ENCODE measurements at regions not wholly inside any gene's neighbourhood (a gene's known extent, or its start where the extent isn't known, plus 50 kb on each side); places are given as distances from the start of the nearest gene placed in this dataset.
A peak's percentile ranks its signal among the peaks of the same experiment; 100 is the strongest.

GRCh38 chr3:178195824-178196223, 340.4 kb upstream of the KCNMB2 start:
- Histone ChIP-seq H3K79me2 (ENCODE audit: low read length) (no peaks in the 10 kb centered on the region), H3K27me3 (ENCODE audit: low read length) (no peaks in the 10 kb centered on the region), H3F3A (ENCODE audit: low read length, unreplicated experiment) (no peaks in the 10 kb centered on the region), H3K4me2 (ENCODE audit: low read length) (no peak overlapping the region), H3K27ac (ENCODE audit: low read length) (no peak overlapping the region), H4K20me1 (ENCODE audit: low read length) (no peaks in the 10 kb centered on the region), H3K4me3 (ENCODE audit: low read length) (no peak overlapping the region), H3K36me3 (ENCODE audit: low read depth, low read length) (no peaks in the 10 kb centered on the region), H3K9me3 (ENCODE audit: low read length) (peaks cover 6% of the 10 kb centered on the region; the same call in 1 of the 2 replicates), H3K9me2 (replicated peaks; ENCODE audit: low read length) (0 out of 2 replicates have a peak, but pooled peaks cover 3% of the 10 kb centered on the region), H2AFZ (ENCODE audit: low read length) (no peak overlapping the region), H3K4me1 (ENCODE audit: insufficient read depth, low read length) (peaks cover 8% of the 10 kb centered on the region; the same call in 1 of the 2 replicates), H3K9ac (ENCODE audit: low read length) (no peak overlapping the region)
- ATAC-seq: peak; percentile 55
- intact Hi-C loops (cut with micrococcal nuclease): no loop called here
- CTCF ChIA-PET: no interaction called here
- POLR2A ChIA-PET (ENCODE audit: unreplicated experiment): no interaction called here
- TF ChIP-seq CTCF (conservative IDR thresholded peaks at IDR 0.05; ENCODE audit: low read depth, low read length): no peak
- TF ChIP-seq EZH2 (IDR thresholded peaks at IDR 0.05; ENCODE audit: low read length, unreplicated experiment): no peak
- TF ChIP-seq EZH2phosphoT487 (IDR thresholded peaks at IDR 0.05; ENCODE audit: borderline replicate concordance, low read length): no peak
- BruUV-seq (replicated peaks): no TSS peak
- DNase-seq: peak; percentile 51

- TF ChIP-seq CTCF (conservative IDR thresholded peaks at IDR 0.05; ENCODE audit: low read depth, low read length) (no peak), EZH2phosphoT487 (IDR thresholded peaks at IDR 0.05; ENCODE audit: borderline replicate concordance, low read length) (no peak), EZH2 (IDR thresholded peaks at IDR 0.05; ENCODE audit: low read length, unreplicated experiment) (no peak)
- no peaks in the 10 kb centered on the region for H3K9me3 ChIP-seq (ENCODE audit: low read length)
- DNase-seq: peak; percentile 46
- no peak overlapping the region for H3K4me3 ChIP-seq (ENCODE audit: low read length)
- CTCF ChIA-PET: no interaction called here
- H3K27ac ChIP-seq (ENCODE audit: low read length): no peak overlapping the region
- no peaks in the 10 kb centered on the region for H3K36me3 ChIP-seq (ENCODE audit: low read depth, low read length)
- no peak overlapping the region for H2AFZ ChIP-seq (ENCODE audit: low read length)
- no peaks in the 10 kb centered on the region for H3K79me2 ChIP-seq (ENCODE audit: low read length)
- ATAC-seq: peak; percentile 64
- intact Hi-C loops (cut with micrococcal nuclease): no loop called here
- no peak overlapping the region for H3K4me2 ChIP-seq (ENCODE audit: low read length)
- H3F3A ChIP-seq (ENCODE audit: low read length, unreplicated experiment): no peaks in the 10 kb centered on the region
- H3K27me3 ChIP-seq (ENCODE audit: low read length): no peaks in the 10 kb centered on the region
- H4K20me1 ChIP-seq (ENCODE audit: low read length): no peaks in the 10 kb centered on the region
- BruUV-seq (replicated peaks): no TSS peak
- 0 out of 2 replicates have a peak, but pooled peaks cover 3% of the 10 kb centered on the region for H3K9me2 ChIP-seq (replicated peaks; ENCODE audit: low read length)
- POLR2A ChIA-PET (ENCODE audit: unreplicated experiment): no interaction called here
- peaks cover 8% of the 10 kb centered on the region; the same call in 1 of the 2 replicates for H3K4me1 ChIP-seq (ENCODE audit: insufficient read depth, low read length)
- H3K9ac ChIP-seq (ENCODE audit: low read length): no peak overlapping the region
Measured at GRCh38 chr3:178198329-178198728, 337.9 kb upstream of the KCNMB2 start.

- POLR2A ChIA-PET (ENCODE audit: unreplicated experiment): no interaction called here
Measured at GRCh38 chr3:178200316-178200715, 335.9 kb upstream of the KCNMB2 start.

More at GRCh38 chr3:178200316-178200715, 335.9 kb upstream of the KCNMB2 start:
- DNase-seq (no peak), ATAC-seq (no peak)
- Histone ChIP-seq H3F3A (ENCODE audit: low read length, unreplicated experiment) (no peaks in the 10 kb centered on the region), H3K9me3 (ENCODE audit: low read length) (no peaks in the 10 kb centered on the region), H3K9me2 (replicated peaks; ENCODE audit: low read length) (0 out of 2 replicates have a peak, but pooled peaks cover 3% of the 10 kb centered on the region), H4K20me1 (ENCODE audit: low read length) (no peaks in the 10 kb centered on the region), H3K27ac (ENCODE audit: low read length) (no peak overlapping the region), H3K36me3 (ENCODE audit: low read depth, low read length) (no peaks in the 10 kb centered on the region), H3K4me3 (ENCODE audit: low read length) (no peak overlapping the region), H2AFZ (ENCODE audit: low read length) (no peak overlapping the region), H3K4me1 (ENCODE audit: insufficient read depth, low read length) (peaks cover 8% of the 10 kb centered on the region; the same call in 1 of the 2 replicates), H3K9ac (ENCODE audit: low read length) (no peak overlapping the region), H3K4me2 (ENCODE audit: low read length) (no peak overlapping the region), H3K27me3 (ENCODE audit: low read length) (no peaks in the 10 kb centered on the region), H3K79me2 (ENCODE audit: low read length) (no peaks in the 10 kb centered on the region)
- TF ChIP-seq EZH2phosphoT487 (IDR thresholded peaks at IDR 0.05; ENCODE audit: borderline replicate concordance, low read length): no peak
- TF ChIP-seq CTCF (conservative IDR thresholded peaks at IDR 0.05; ENCODE audit: low read depth, low read length): no peak
- no peak for TF ChIP-seq EZH2 (IDR thresholded peaks at IDR 0.05; ENCODE audit: low read length, unreplicated experiment)
- intact Hi-C loops (cut with micrococcal nuclease): no loop called here
- no TSS peak for BruUV-seq (replicated peaks)
- CTCF ChIA-PET: no interaction called here

Measured in PC-3 (cell line).